ENCODE measurements at regions not wholly inside any gene's neighbourhood (a gene's known extent, or its start where the extent isn't known, plus 50 kb on each side); places are given as distances from the start of the nearest gene placed in this dataset.

DNA sequence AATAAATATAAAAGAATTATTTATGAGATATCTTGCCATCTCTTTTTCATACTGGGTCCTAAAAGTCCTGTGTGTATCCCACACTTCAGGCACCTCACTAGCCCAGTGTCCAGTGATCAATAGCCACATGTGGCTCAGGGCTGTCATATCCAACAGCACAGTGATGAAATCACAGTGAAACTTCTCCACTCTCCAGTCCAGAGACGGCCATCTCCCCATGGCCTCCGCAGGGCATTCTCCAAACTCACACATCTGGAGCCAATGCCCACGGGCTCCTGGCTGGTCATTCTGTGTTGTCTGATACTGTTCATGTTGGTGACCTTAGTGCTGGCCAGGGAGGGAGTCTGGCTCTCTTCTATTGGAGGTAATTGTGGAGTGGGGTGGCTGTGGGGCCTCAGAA, 125.2 kb upstream of the SDK2 start:
- TF ChIP-seq SIN3A (IDR thresholded peaks at IDR 0.05; ENCODE audit: low read depth) (no peak), ZFX (IDR thresholded peaks at IDR 0.05) (no peak), SP1 (IDR thresholded peaks at IDR 0.05; ENCODE audit: low read depth) (no peak), POLR2A (IDR thresholded peaks at IDR 0.05; ENCODE audit: borderline replicate concordance, extremely low read depth, insufficient read depth, insufficient read length) (no peak), FOSL1 (IDR thresholded peaks at IDR 0.05; ENCODE audit: low read depth) (no peak), CEBPB (IDR thresholded peaks at IDR 0.05; ENCODE audit: low read depth) (no peak)
- TF ChIP-seq, protein P1, sequence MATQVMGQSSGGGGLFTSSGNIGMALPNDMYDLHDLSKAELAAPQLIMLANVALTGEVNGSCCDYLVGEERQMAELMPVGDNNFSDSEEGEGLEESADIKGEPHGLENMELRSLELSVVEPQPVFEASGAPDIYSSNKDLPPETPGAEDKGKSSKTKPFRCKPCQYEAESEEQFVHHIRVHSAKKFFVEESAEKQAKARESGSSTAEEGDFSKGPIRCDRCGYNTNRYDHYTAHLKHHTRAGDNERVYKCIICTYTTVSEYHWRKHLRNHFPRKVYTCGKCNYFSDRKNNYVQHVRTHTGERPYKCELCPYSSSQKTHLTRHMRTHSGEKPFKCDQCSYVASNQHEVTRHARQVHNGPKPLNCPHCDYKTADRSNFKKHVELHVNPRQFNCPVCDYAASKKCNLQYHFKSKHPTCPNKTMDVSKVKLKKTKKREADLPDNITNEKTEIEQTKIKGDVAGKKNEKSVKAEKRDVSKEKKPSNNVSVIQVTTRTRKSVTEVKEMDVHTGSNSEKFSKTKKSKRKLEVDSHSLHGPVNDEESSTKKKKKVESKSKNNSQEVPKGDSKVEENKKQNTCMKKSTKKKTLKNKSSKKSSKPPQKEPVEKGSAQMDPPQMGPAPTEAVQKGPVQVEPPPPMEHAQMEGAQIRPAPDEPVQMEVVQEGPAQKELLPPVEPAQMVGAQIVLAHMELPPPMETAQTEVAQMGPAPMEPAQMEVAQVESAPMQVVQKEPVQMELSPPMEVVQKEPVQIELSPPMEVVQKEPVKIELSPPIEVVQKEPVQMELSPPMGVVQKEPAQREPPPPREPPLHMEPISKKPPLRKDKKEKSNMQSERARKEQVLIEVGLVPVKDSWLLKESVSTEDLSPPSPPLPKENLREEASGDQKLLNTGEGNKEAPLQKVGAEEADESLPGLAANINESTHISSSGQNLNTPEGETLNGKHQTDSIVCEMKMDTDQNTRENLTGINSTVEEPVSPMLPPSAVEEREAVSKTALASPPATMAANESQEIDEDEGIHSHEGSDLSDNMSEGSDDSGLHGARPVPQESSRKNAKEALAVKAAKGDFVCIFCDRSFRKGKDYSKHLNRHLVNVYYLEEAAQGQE (IDR thresholded peaks at IDR 0.05; ENCODE audit: low read depth), result no peak
- TF ChIP-seq, protein P2, sequence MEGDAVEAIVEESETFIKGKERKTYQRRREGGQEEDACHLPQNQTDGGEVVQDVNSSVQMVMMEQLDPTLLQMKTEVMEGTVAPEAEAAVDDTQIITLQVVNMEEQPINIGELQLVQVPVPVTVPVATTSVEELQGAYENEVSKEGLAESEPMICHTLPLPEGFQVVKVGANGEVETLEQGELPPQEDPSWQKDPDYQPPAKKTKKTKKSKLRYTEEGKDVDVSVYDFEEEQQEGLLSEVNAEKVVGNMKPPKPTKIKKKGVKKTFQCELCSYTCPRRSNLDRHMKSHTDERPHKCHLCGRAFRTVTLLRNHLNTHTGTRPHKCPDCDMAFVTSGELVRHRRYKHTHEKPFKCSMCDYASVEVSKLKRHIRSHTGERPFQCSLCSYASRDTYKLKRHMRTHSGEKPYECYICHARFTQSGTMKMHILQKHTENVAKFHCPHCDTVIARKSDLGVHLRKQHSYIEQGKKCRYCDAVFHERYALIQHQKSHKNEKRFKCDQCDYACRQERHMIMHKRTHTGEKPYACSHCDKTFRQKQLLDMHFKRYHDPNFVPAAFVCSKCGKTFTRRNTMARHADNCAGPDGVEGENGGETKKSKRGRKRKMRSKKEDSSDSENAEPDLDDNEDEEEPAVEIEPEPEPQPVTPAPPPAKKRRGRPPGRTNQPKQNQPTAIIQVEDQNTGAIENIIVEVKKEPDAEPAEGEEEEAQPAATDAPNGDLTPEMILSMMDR (IDR thresholded peaks at IDR 0.05 in 2 of 3, conservative IDR thresholded peaks at IDR 0.05 in 1 of 3; ENCODE audit: borderline replicate concordance in 1 of 3, insufficient read depth in 1 of 3, low read depth in 2 of 3, low read length in 2 of 3), result no peak

Data from HCT116 (cell line).